ENCODE measurements at regions not wholly inside any gene's neighbourhood (a gene's known extent, or its start where the extent isn't known, plus 50 kb on each side); places are given as distances from the start of the nearest gene placed in this dataset.
"Not testable (repeated sequence)": the region's sequence is repeated elsewhere in the genome, so short reads cannot be mapped to it uniquely, and the experiment has no call there.

GRCh38 chr22:48076008-48076407 is 1313.6 kb downstream of the TBC1D22A start:
- no peak for DNase-seq

GRCh38 chr22:48075604-48076003 is 1313.2 kb downstream of the TBC1D22A start:
- no peak for DNase-seq

- DNase-seq: no peak
These were observed 1310.3 kb downstream of the TBC1D22A start for GRCh38 chr22:48072777-48073176.

DNA sequence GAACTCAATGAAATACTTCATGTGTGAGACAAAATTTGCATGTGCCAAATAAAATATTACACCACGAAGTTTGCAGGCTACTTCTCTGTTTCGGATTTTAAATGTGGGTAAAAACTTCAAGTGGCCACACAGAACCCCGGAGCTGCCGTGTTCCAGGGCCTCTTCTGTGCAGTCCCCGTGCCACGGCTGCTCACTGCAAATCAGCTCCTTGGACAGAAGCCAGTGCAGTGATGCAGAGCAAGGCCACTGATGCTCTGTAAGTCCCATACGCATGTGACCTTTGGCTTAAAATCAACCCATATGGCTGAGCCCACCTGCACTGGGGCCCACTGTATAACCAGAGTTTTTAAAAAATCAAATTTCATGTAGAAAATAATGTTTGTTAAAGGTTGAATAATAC is 1309.4 kb downstream of the TBC1D22A start:
- no peak for DNase-seq

DNA sequence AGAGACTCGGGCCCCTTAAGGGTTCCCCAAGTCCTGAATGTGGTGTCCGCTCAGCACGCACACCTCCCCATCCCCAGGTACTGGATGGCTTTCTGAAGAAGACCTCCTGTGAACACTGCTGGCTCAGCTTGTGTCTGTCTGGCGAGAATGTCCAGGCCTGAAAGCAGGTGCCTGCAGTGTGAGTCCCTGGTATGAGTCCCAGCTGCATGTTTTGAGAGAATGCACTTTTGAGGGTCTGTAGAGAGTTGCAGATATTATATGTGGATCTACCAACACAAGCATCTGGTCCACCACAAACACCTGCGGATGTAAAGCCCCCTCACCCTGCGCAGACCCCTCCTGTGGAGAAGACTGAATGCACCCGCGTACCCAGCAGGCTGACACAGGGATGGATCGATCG is 1308.9 kb downstream of the TBC1D22A start:
- DNase-seq: no peak

GRCh38 chr22:48070760-48071159 is 1308.3 kb downstream of the TBC1D22A start:
- no peak for DNase-seq

DNA sequence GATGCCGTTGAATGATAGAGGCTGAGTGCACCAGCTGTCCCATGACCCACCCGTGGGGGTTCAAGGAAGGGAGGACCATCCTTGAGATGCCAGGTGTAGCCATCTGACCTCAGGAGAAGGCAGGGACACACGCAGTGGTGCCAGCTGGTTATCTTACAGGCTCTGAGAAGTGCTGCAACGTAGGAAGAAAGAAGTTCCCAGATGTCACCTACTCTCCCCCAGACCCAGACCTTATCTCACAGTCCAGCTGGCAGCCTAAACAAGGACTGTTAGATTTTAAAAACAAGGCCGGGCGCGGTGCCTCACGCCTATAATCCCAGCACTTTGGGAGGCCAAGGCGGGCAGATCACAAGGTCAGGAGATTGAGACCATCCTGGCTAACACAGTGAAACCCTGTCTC is 1307.6 kb downstream of the TBC1D22A start:
- no peak for DNase-seq

DNA sequence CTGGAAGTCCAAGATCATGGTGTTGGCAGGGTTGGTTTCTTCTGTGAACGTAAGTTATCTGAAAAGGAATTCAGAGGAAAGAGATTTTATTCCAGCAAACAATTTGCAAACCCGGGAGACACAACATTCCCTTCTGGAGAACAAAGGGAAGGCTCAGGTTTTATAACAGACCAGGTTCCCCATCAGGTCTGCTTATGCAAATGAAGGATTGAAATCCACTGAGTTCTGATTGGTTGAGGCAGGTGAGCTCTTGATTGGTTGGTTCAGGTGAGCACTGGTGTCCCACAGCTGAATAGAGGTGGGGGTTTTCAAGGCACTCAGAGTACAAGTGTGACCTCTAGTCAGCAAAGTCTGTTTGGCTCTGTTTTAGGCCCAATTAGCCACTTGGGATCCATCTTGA is 1306.8 kb downstream of the TBC1D22A start:
- no peak for DNase-seq

GRCh38 chr22:48068323-48068885 is 1306.0 kb downstream of the TBC1D22A start:
- no peak for DNase-seq

DNA sequence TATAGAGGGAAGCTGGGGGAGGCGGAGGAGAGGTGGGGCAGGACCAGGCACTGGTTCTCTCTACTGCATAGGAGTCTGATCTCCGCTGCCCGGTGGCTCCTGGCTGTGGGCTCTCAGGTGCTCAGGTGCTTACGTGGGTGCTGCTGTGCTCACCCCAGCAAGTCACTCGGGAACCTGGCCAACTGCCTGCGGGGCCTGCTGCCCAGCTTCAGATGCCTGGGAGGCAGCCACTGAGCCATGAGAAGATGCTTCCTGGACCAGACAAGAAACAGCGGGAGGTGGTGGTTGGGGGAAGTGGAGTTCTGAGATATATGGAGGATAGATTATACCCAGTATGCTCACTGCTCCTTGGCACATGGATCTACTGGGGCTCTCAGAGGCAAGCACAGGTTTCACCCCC is 1303.4 kb downstream of the TBC1D22A start:
- DNase-seq: no peak

GRCh38 chr22:48061726-48062125 is 1299.3 kb downstream of the TBC1D22A start:
- DNase-seq: no peak

DNA sequence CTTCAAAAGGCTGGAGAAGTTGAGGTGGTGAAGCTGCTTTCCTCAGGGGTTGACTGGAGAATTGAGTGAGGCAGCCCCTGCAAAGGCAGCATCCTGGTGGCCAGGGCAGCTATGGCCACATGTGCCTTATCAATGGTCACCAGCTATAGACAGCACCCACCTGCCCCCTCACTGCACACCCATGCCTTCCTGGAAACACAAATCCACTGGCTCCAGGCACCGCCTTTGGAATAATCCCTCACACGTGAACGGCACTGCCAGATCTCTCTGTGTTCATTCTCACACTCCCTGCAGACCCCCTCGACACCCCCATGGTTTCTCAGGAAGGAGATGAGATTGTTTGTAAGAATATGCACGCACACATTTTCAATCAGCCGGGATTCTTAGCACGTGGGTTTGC is 1297.8 kb downstream of the TBC1D22A start:
- DNase-seq: no peak

GRCh38 chr22:48059521-48059920 is 1297.1 kb downstream of the TBC1D22A start:
- not testable (repeated sequence) for DNase-seq

GRCh38 chr22:48057116-48057835 is 1294.8 kb downstream of the TBC1D22A start:
- DNase-seq: no peak

GRCh38 chr22:48055827-48056226 is 1293.4 kb downstream of the TBC1D22A start:
- no peak for DNase-seq

- no peak for DNase-seq
These were observed 1292.7 kb downstream of the TBC1D22A start for GRCh38 chr22:48055185-48055584.

DNA sequence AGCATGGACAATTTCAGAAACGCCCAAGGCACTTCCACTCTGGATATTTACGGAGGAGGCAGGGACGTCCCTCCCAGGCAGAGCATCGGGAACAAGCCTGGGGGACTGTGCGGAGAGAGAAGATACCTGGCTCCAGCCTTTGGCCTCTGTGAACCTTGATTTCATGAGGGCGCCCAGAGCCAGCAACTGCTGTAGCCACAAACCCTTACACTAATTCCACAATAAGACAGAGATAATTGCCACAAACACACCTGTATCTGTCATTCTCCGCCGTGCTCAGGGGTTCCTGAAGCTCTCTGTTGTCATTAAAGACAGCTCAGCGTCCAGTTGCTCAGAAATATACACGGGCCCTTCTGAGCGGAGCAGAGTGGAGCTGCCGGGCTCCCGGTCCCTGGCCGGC is 1292.1 kb downstream of the TBC1D22A start:
- DNase-seq: no peak

GRCh38 chr22:48053973-48054372 is 1291.5 kb downstream of the TBC1D22A start:
- DNase-seq: no peak

- DNase-seq: no peak
These were observed 1291.0 kb downstream of the TBC1D22A start for GRCh38 chr22:48053486-48053885.

DNA sequence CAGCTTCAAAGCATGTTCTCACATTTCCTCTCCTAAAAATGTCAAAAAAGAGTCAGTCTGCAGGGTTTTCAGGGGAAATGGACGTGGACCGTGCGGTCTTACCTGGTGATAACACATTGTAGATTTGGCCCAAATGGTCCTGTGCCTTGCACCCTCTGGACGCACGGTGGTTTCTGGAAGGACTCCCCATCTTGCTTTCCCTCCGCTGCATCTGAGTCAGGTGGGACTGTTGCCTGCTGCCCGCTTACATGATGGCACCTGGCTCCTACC is 1290.1 kb downstream of the TBC1D22A start:
- no peak for DNase-seq

- DNase-seq: no peak
These were observed 1289.6 kb downstream of the TBC1D22A start for GRCh38 chr22:48051796-48052620.

- DNase-seq: no peak
These were observed 1288.4 kb downstream of the TBC1D22A start for GRCh38 chr22:48050836-48051235.

- no peak for DNase-seq
These were observed 1286.7 kb downstream of the TBC1D22A start for GRCh38 chr22:48049116-48049515.

Measured in 8988T (cell line).